Gastroesophageal sphincter (tissue), 3 donors: ENCODE measurements at regions not wholly inside any gene's neighbourhood (a gene's known extent, or its start where the extent isn't known, plus 50 kb on each side); places are given as distances from the start of the nearest gene placed in this dataset.

Experiments used
- POLR2AphosphoS5 ChIP-seq: sonication (generic); formaldehyde crosslinking; IDR thresholded peaks from one replicate; pipeline ENCODE4 v1.6.1; 2017; ENCODE audit warnings: antibody characterized with exemption
- TF ChIP-seq, protein P1 (sequence below), 4 experiments: fragments of 200-600 bp in 2 of 4; fragments of 450-650 bp in 2 of 4; sonication (generic) in 1 of 4; IDR thresholded peaks; one replicate each; pipeline ENCODE4 v1.5.1; 2017 to 2019; ENCODE audit warnings: antibody characterized with exemption in 4 of 4, mild to moderate bottlenecking in 2 of 4, moderate library complexity in 2 of 4

DNA sequence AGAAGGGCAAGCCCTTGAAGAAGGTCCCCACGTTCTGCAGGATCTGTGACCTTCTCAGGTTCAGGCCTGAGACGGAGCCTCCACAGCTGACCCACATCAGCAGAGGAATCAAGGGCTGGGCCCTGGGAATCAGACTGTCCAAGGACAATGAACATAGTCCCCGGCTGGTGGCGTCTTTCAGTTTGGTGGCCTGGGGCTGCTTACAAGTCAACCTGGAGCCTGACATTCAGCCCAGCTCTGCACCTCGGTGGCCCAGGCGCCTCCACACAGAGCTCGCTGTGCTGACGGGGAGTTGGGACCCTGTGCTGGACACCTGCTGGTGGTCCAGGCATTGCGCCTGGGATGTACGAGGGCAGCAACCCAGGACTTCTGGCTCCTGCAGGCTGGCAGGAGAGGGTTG, 523.5 kb downstream of the TBC1D22A start:
- TF ChIP-seq POLR2AphosphoS5, result no peak
- TF ChIP-seq, protein P1, sequence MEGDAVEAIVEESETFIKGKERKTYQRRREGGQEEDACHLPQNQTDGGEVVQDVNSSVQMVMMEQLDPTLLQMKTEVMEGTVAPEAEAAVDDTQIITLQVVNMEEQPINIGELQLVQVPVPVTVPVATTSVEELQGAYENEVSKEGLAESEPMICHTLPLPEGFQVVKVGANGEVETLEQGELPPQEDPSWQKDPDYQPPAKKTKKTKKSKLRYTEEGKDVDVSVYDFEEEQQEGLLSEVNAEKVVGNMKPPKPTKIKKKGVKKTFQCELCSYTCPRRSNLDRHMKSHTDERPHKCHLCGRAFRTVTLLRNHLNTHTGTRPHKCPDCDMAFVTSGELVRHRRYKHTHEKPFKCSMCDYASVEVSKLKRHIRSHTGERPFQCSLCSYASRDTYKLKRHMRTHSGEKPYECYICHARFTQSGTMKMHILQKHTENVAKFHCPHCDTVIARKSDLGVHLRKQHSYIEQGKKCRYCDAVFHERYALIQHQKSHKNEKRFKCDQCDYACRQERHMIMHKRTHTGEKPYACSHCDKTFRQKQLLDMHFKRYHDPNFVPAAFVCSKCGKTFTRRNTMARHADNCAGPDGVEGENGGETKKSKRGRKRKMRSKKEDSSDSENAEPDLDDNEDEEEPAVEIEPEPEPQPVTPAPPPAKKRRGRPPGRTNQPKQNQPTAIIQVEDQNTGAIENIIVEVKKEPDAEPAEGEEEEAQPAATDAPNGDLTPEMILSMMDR (IDR thresholded peaks at IDR 0.05), result no peak
